K562 (cell line): ENCODE measurements at regions not wholly inside any gene's neighbourhood (a gene's known extent, or its start where the extent isn't known, plus 50 kb on each side); places are given as distances from the start of the nearest gene placed in this dataset.

Experiments
- ATAC-seq: fragments of 200-7000 bp; cut with Tn5 transposase; 3 replicates; pipeline ENCODE4 v1.9.1; 2020; ENCODE audit warnings: moderate library complexity
- BruUV-seq: library from RNA; stranded (reverse); fragments of 400-500 nt; replicated peaks from 2 replicates; lab custom pipeline; 2021; lab: Mats Ljungman, UMichigan
- CTCF ChIA-PET: fragments of 300-600 bp; formaldehyde crosslinking; extraction: SDS; loops from one replicate; lab custom pipeline; 2021; ENCODE audit warnings: low intra/inter-chr PET ratio; lab: Yijun Ruan, JAX
- POLR2A ChIA-PET: fragments of 300-600, 350-650 bp; sonication (Branson Sonifier 250); formaldehyde crosslinking; extraction: SDS; loops from one replicate; lab custom pipeline; 2021; ENCODE audit warnings: antibody characterized with exemption, inconsistent platforms; lab: Yijun Ruan, JAX
- DNase-seq, 4 experiments: peaks; one replicate each; pipeline versions ENCODE4 v3.0.0 to v3.0.0-alpha.2; 2011 to 2018; ENCODE audit warnings: low spot score in 3 of 4, mixed read lengths in 3 of 4; ENCODE audit errors: extremely low read depth in 1 of 4
- FAIRE-seq: peaks from 2 replicates; lab custom pipeline; 2011; peaks lifted over from hg19 to GRCh38; lab: Jason Lieb, UNC
- H2AFZ ChIP-seq: 2 replicates; pipeline ENCODE4 v1.6.0; 2011; ENCODE audit warnings: low read depth, low read length, control low read depth, inconsistent platforms
- H3K27ac ChIP-seq: fragments of 200-600 bp; 3 replicates; pipeline ENCODE4 v1.8.0; 2011; ENCODE audit warnings: low read depth, mild to moderate bottlenecking, control low read depth, inconsistent platforms, low read length, moderate library complexity, mixed read lengths; ENCODE audit errors: extremely low read depth
- H3K27me3 ChIP-seq, 2 experiments: fragments of 300-600 bp in 1 of 2; 2 replicates in 1 of 2; 3 replicates in 1 of 2; pipeline versions ENCODE4 v1.6.0 to v1.8.0; 2011; ENCODE audit warnings: inconsistent platforms in 2 of 2, low read length in 2 of 2, mild to moderate bottlenecking in 1 of 2, mixed read lengths in 1 of 2, moderate library complexity in 1 of 2; ENCODE audit not compliant: control insufficient read depth in 2 of 2, insufficient read depth in 2 of 2
- H3K36me3 ChIP-seq: fragments of 300-600 bp; 3 replicates; pipeline ENCODE4 v1.8.0; 2011; ENCODE audit warnings: mild to moderate bottlenecking, low read length, inconsistent platforms; ENCODE audit not compliant: control insufficient read depth, insufficient read depth
- H3K4me1 ChIP-seq, 2 experiments: fragments of 200-600 bp in 1 of 2; replicated peaks in 1 of 2; 2 replicates in 1 of 2; 3 replicates in 1 of 2; pipeline versions ENCODE4 v1.5.1 to v1.8.0; 2011; ENCODE audit warnings: inconsistent platforms in 2 of 2, low read length in 2 of 2, mild to moderate bottlenecking in 1 of 2, mixed read lengths in 1 of 2, moderate library complexity in 1 of 2; ENCODE audit not compliant: control insufficient read depth in 2 of 2, insufficient read depth in 2 of 2
- H3K4me2 ChIP-seq: 2 replicates; pipeline ENCODE4 v1.6.1; 2011; ENCODE audit warnings: low read length, control low read depth, inconsistent platforms, mixed read lengths; ENCODE audit not compliant: insufficient read depth
- H3K4me3 ChIP-seq: fragments of 200-600 bp; sonication (generic), shearing (Covaris generic); 2 replicates; pipeline ENCODE4 v1.5.1; 2016; ENCODE audit warnings: control low read depth, inconsistent platforms
- H3K79me2 ChIP-seq: fragments of 200-600 bp; 3 replicates; pipeline ENCODE4 v1.8.0; 2011; ENCODE audit warnings: low read length, inconsistent platforms; ENCODE audit not compliant: control insufficient read depth, insufficient read depth
- H3K9ac ChIP-seq, 2 experiments: 2 replicates each; pipeline versions ENCODE4 v1.6.0 to v1.6.1; 2011; ENCODE audit warnings: low read depth in 2 of 2, low read length in 2 of 2, control low read depth in 1 of 2, inconsistent platforms in 1 of 2, mild to moderate bottlenecking in 1 of 2, mixed read lengths in 1 of 2; ENCODE audit not compliant: insufficient read depth in 1 of 2
- H3K9me1 ChIP-seq: one replicate; pipeline ENCODE4 v1.6.0; 2011; ENCODE audit warnings: inconsistent platforms, mild to moderate bottlenecking, low read length, moderate library complexity; ENCODE audit not compliant: control insufficient read depth, insufficient read depth
- H3K9me3 ChIP-seq: replicated peaks from 2 replicates; pipeline ENCODE4 v1.5.1; 2011; ENCODE audit warnings: low read depth, low read length, inconsistent platforms; ENCODE audit not compliant: control insufficient read depth, insufficient read depth
- H4K20me1 ChIP-seq: replicated peaks from 2 replicates; pipeline ENCODE4 v1.6.1; 2011; ENCODE audit warnings: low read length, inconsistent platforms, mixed read lengths; ENCODE audit not compliant: control insufficient read depth, insufficient read depth
- BRF2 ChIP-seq: IDR thresholded peaks from 3 replicates; pipeline ENCODE4 v1.6.1; 2011; ENCODE audit warnings: borderline replicate concordance, mild to moderate bottlenecking; ENCODE audit not compliant: insufficient read length, insufficient read depth
- CCNT2 ChIP-seq: IDR thresholded peaks from 2 replicates; pipeline ENCODE4 v1.6.1; 2011; ENCODE audit warnings: borderline replicate concordance, low read depth, mild to moderate bottlenecking, moderate library complexity, mixed read lengths, low read length; ENCODE audit not compliant: insufficient read length; ENCODE audit errors: extremely low read depth
- MBD1 ChIP-seq: fragments of 250-450 bp; sonication (Bioruptor Pico); IDR thresholded peaks from 2 replicates; pipeline ENCODE4 v1.8.0; 2022; ENCODE audit warnings: inconsistent platforms
- RAD51 ChIP-seq: fragments of 450-650 bp; IDR thresholded peaks from 2 replicates; pipeline ENCODE4 v1.7.1; 2016; ENCODE audit warnings: low read depth, mild to moderate bottlenecking, borderline replicate concordance
- SNAPC5 ChIP-seq: fragments of 250-450 bp; sonication (Bioruptor Pico); IDR thresholded peaks from 2 replicates; pipeline ENCODE4 v1.8.0; 2021; ENCODE audit warnings: moderate library complexity, mild to moderate bottlenecking, inconsistent platforms
- SOX6 ChIP-seq: fragments of 450-650 bp; IDR thresholded peaks from 2 replicates; pipeline ENCODE4 v1.6.1; 2014; ENCODE audit warnings: mild to moderate bottlenecking
- SRSF1 ChIP-seq: fragments of 200-400 bp; formaldehyde crosslinking; IDR thresholded peaks from 2 replicates; pipeline ENCODE4 v1.6.1; 2017; ENCODE audit warnings: mild to moderate bottlenecking, low read depth, low read length, moderate library complexity
- USF2 ChIP-seq: sonication (generic); formaldehyde crosslinking; IDR thresholded peaks from 2 replicates; pipeline ENCODE4 v1.5.0; 2020; ENCODE audit warnings: missing genetic modification reagents
- ZKSCAN3 ChIP-seq: fragments of 250-450 bp; sonication (Bioruptor Pico); IDR thresholded peaks from 2 replicates; pipeline ENCODE4 v1.4.0; 2020
- ZNF174 ChIP-seq: fragments of 250-450 bp; sonication (Bioruptor Pico); IDR thresholded peaks from 2 replicates; pipeline ENCODE4 v1.4.0; 2020; ENCODE audit warnings: mild to moderate bottlenecking
- ZNF239 ChIP-seq: fragments of 250-450 bp; sonication (Bioruptor Pico); IDR thresholded peaks from 2 replicates; pipeline ENCODE4 v1.4.0; 2020; ENCODE audit warnings: mild to moderate bottlenecking
- WGBS: fragments of 100-300 bp; shearing (Covaris generic); methylation state at CpG from one replicate; pipeline ENCODE4 v1.1.6; 2016; ENCODE audit warnings: low coverage, mixed read lengths; ENCODE audit not compliant: insufficient coverage; ENCODE audit errors: missing lambda C conversion rate; 5-methylcytosine and 5-hydroxymethylcytosine counted together
- in situ Hi-C: fragments of 300-500 bp; cut with MboI; formaldehyde crosslinking; loops from 4 replicates; pipeline ENCODE4 v1.15.0; 2018; ENCODE audit warnings: inconsistent platforms, mixed read lengths
- intact Hi-C: fragments of 100-400 bp; cut with micrococcal nuclease; formaldehyde crosslinking; loops from 2 replicates; pipeline ENCODE4 v1.14.2; 2022

GRCh38 chr10:105594296-105594695 is 953.2 kb downstream of the SORCS3 start:
- Histone ChIP-seq H3K4me3 (no peak overlapping the region), H3K4me1 (no peaks in the 10 kb centered on the region), H3K36me3 (no peaks in the 10 kb centered on the region), H2AFZ (no peak overlapping the region), H3K4me2 (no peak overlapping the region), H3K79me2 (no peaks in the 10 kb centered on the region), H3K9me1 (no peaks in the 10 kb centered on the region), H3K9ac (no peak overlapping the region), H4K20me1 (no peaks in the 10 kb centered on the region), H3K27me3 (no peaks in the 10 kb centered on the region), H3K9me3 (no peaks in the 10 kb centered on the region; the same call in 1 of the 2 replicates), H3K27ac (no peak overlapping the region)
- no peak for TF ChIP-seq SNAPC5
- no peak for TF ChIP-seq SRSF1
- no peak for TF ChIP-seq BRF2
- no peak for TF ChIP-seq ZNF174 (CRISPR knock-in tag)
- no peak for TF ChIP-seq SOX6
- TF ChIP-seq ZKSCAN3 (CRISPR knock-in tag) = no peak
- TF ChIP-seq CCNT2 = no peak
- TF ChIP-seq RAD51 = no peak
- no peak for TF ChIP-seq ZNF239 (CRISPR knock-in tag)
- TF ChIP-seq USF2 (CRISPR knock-in tag) = no peak
- TF ChIP-seq MBD1 = no peak
- in situ Hi-C loops = no loop called here
- ATAC-seq = no peak
- intact Hi-C loops = no loop called here
- FAIRE-seq = no peak
- no peak for DNase-seq
- WGBS = 4% methylated on average over 2 of the region's 2 CpGs
- ChIA-PET CTCF (no interaction called here), POLR2A (no interaction called here)
- BruUV-seq = no TSS peak
